ENCODE measurements at regions not wholly inside any gene's neighbourhood (a gene's known extent, or its start where the extent isn't known, plus 50 kb on each side); places are given as distances from the start of the nearest gene placed in this dataset.

GRCh38 chr9:20215552-20215951 lies 406.7 kb downstream of the MLLT3 start:
- Histone ChIP-seq H4K20me1 (replicated peaks; ENCODE audit: control insufficient read depth, extremely low read depth, insufficient read depth, low read length) (no peaks in the 10 kb centered on the region), H3K4me1 (ENCODE audit: control insufficient read depth, extremely low read depth, insufficient read depth, low read length) (no peaks in the 10 kb centered on the region), H2AFZ (ENCODE audit: low read depth, low read length) (no peak overlapping the region), H3K4me3 (replicated peaks in 1 of 3; ENCODE audit: insufficient read depth in 1 of 3, low read depth in 1 of 3, low read length in 3 of 3) (no peak overlapping the region), H3K9ac (replicated peaks; ENCODE audit: extremely low read depth, insufficient read depth, low read length) (no peak overlapping the region), H3K27me3 (ENCODE audit: control insufficient read depth in 2 of 2, insufficient read depth in 2 of 2, low read length in 2 of 2) (no peaks in the 10 kb centered on the region), H3K27ac (ENCODE audit: insufficient read depth, low read depth, low read length) (no peak overlapping the region), H3K4me2 (ENCODE audit: insufficient read depth, low read length) (no peak overlapping the region), H3K9me3 (replicated peaks; ENCODE audit: control insufficient read depth, insufficient read depth, low read length) (no peaks in the 10 kb centered on the region), H3K36me3 (ENCODE audit: control insufficient read depth in 2 of 2, extremely low read depth in 1 of 2, insufficient read depth in 2 of 2, low read length in 2 of 2) (no peaks in the 10 kb centered on the region), H3K9me1 (replicated peaks; ENCODE audit: control insufficient read depth, extremely low read depth, insufficient read depth, low read length) (no peaks in the 10 kb centered on the region), H3K79me2 (ENCODE audit: control insufficient read depth, insufficient read depth, low read length) (no peaks in the 10 kb centered on the region)
- DNase-seq (ENCODE audit: low read depth, low spot score): no peak
- FAIRE-seq: no peak
- POLR2A ChIA-PET: no interaction called here
- intact Hi-C loops (cut with micrococcal nuclease) (no loop called here), dilution Hi-C loops (cut with MboI; ENCODE audit: extremely low pct_ligation_motif_present, low sequenced_read_pairs) (no loop called here)
- CTCF ChIA-PET: interaction anchor here (1.9 kb wide), 1 partner anchor 21 kb away, joined by 4 read pairs; no protein-coding TSS in a partner anchor
- TF ChIP-seq EZH2 (IDR thresholded peaks at IDR 0.05; ENCODE audit: borderline replicate concordance, low read depth, low read length, severe bottlenecking) (no peak), FOS (IDR thresholded peaks at IDR 0.05; ENCODE audit: borderline replicate concordance, insufficient read depth, low read length) (no peak), POLR2AphosphoS5 (IDR thresholded peaks at IDR 0.05; ENCODE audit: insufficient read depth, low read depth, low read length) (no peak)
- BruUV-seq (replicated peaks): no TSS peak

GRCh38 chr9:20212806-20213205 lies 409.5 kb downstream of the MLLT3 start:
- Histone ChIP-seq H3K27ac (ENCODE audit: insufficient read depth, low read depth, low read length) (no peak overlapping the region), H3K4me3 (replicated peaks in 1 of 3; ENCODE audit: insufficient read depth in 1 of 3, low read depth in 1 of 3, low read length in 3 of 3) (no peak overlapping the region), H3K27me3 (ENCODE audit: control insufficient read depth in 2 of 2, insufficient read depth in 2 of 2, low read length in 2 of 2) (no peaks in the 10 kb centered on the region), H3K79me2 (ENCODE audit: control insufficient read depth, insufficient read depth, low read length) (no peaks in the 10 kb centered on the region), H3K9me1 (replicated peaks; ENCODE audit: control insufficient read depth, extremely low read depth, insufficient read depth, low read length) (no peaks in the 10 kb centered on the region), H3K4me1 (ENCODE audit: control insufficient read depth, extremely low read depth, insufficient read depth, low read length) (no peaks in the 10 kb centered on the region), H3K36me3 (ENCODE audit: control insufficient read depth in 2 of 2, extremely low read depth in 1 of 2, insufficient read depth in 2 of 2, low read length in 2 of 2) (no peaks in the 10 kb centered on the region), H3K9ac (replicated peaks; ENCODE audit: extremely low read depth, insufficient read depth, low read length) (no peak overlapping the region), H3K4me2 (ENCODE audit: insufficient read depth, low read length) (no peak overlapping the region), H4K20me1 (replicated peaks; ENCODE audit: control insufficient read depth, extremely low read depth, insufficient read depth, low read length) (no peaks in the 10 kb centered on the region), H3K9me3 (replicated peaks; ENCODE audit: control insufficient read depth, insufficient read depth, low read length) (no peaks in the 10 kb centered on the region), H2AFZ (ENCODE audit: low read depth, low read length) (no peak overlapping the region)
- BruUV-seq (replicated peaks): no TSS peak
- FAIRE-seq: no peak
- intact Hi-C loops (cut with micrococcal nuclease) (no loop called here), dilution Hi-C loops (cut with MboI; ENCODE audit: extremely low pct_ligation_motif_present, low sequenced_read_pairs) (no loop called here)
- ChIA-PET CTCF (no interaction called here), POLR2A (no interaction called here)
- TF ChIP-seq MYC (IDR thresholded peaks at IDR 0.05; ENCODE audit: low read depth, low read length) (no peak), POLR2A (IDR thresholded peaks at IDR 0.05; ENCODE audit: low read depth, low read length) (no peak), CTCF (IDR thresholded peaks at IDR 0.05; ENCODE audit: extremely low read depth in 1 of 2, insufficient read depth in 1 of 2, low read depth in 1 of 2, low read length in 2 of 2) (no peak), MAX (IDR thresholded peaks at IDR 0.05; ENCODE audit: insufficient read depth, insufficient read length) (no peak), FOS (IDR thresholded peaks at IDR 0.05; ENCODE audit: borderline replicate concordance, insufficient read depth, low read length) (no peak)
- DNase-seq (ENCODE audit: low read depth, low spot score): no peak

Data from endothelial cell of umbilical vein (primary cell).